ENCODE measurements at regions not wholly inside any gene's neighbourhood (a gene's known extent, or its start where the extent isn't known, plus 50 kb on each side); places are given as distances from the start of the nearest gene placed in this dataset.
"Not testable (repeated sequence)": the region's sequence is repeated elsewhere in the genome, so short reads cannot be mapped to it uniquely, and the experiment has no call there.

DNA sequence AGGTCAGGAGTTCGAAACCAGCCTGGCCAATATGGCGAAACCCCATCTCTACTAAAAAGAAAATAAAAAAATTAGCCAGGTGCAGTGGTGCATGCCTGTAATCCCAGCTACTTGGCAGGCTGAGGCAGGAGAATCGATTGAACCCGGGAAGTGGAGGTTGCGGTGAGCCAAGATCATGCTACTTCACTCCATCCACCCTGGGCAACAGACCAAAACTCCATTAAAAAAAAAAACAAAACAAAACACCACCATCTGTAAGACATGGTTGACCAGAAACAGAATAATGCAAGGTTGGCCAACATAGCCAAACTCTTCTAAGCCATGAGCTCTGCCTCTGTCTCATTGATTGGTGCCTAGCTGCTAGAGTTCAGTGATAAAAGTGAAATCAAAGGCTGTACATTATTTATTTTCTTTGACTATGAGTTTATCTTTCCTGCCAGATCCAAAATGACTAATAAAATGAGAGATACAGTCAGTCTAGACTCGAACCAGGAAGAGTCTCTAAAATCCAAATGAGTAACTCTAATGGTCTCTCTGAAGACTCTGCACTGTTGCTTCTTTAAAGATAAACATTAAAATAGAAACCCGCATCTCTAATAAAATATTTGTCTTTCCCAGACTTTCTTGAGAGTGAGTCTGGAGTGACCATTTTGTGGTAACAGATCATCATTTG, 404.7 kb downstream of the DAD1 start:
- no peak for DNase-seq

DNA sequence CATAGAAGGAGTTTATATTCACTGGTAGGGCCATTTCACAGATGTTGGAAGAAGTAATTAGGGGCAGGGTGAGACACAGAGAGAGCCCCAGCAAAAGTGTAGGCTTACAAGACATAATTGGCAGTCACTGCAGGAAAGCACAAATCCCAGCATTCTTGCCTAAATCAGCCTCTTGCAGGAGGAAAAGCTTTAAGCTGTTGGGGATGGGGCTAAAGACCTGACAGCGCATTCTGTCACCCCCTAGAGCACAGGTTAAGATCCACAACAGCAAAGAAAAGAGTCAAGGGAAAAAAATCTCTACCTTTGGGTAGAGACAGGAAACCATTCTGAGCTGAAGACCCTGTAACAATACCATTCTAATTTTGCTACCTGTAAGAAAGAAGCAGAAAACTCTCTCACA, 409.0 kb downstream of the DAD1 start:
- no peak for DNase-seq

DNA sequence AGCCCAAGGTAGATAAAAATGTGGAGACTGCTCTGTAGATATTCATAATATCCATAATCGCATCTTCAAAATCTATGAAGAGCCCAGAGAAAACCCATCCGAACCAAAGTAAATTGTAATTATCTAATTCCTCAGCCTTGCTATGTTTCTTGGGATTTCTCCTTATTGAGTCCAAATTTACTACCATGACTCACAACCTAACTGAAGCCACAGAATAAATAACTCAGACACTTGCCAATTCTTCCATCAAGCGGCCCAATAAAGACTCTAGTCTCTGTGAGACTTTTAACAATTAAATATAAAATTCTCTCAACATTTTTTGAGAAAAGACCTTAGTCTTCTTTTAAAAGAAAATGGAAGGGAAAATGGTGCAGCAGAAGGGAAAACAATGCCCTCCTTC, 409.8 kb downstream of the DAD1 start:
- DNase-seq = no peak

DNA sequence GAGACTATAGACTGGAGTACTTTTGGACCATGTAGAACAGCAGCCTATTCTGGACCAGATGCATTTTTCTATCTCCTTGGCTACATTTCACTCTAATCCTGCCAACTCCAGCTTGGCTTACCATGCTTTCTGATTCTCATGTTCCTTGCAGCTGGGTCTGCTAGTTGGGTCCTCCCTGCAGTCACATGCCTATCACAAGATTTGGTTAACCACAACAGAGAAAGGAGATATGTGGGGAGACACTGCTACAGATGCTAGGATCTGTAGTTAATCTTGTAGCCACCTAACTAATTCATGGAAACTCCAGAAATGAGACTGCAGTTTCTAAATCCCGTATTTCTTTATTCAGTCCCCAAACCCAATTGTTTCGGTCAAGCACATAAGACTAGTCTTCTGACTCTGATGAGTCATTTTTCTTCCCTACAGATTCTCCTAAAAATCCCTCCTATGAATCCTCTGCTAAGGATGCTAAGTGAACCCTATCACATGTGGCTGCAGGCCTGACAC, 410.6 kb downstream of the DAD1 start:
- DNase-seq = no peak

DNA sequence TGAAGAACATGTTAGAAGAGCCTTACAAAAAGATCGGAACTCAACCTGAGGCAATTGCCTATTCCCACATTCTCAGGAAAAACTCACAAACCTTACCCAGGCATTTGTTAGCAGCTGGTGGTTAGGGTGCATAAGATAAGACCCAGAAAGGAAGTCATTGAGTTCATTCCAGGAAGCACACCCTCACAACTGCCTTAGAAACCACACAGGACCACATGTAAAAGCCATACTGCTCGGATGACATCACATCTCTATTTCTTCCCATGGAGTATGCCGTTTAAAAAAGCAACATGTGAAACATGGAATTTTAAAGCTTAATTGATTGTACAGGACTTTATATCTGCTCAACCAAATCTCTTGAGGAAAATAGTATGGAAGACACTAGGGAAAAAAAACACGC, 411.2 kb downstream of the DAD1 start:
- no peak for DNase-seq

DNA sequence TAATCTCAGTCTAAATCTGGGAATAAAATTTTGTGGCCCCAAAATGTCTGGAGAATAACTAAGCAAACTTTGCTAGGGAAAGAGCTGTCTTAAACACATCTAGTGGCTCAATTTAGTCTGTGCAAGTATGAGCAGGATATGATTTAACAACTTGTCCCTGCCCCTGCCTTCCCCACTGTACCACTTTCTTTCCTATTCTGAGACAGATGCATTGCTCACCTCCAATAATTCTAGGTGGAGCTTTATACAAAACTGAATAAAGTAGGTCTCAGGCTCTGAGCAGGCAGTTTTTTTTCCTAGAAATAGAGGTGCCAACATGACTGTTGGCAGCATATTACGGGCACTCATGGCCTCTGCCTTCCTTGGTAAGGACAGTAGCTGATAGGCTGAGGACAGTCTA, 412.1 kb downstream of the DAD1 start:
- DNase-seq = no peak

DNA sequence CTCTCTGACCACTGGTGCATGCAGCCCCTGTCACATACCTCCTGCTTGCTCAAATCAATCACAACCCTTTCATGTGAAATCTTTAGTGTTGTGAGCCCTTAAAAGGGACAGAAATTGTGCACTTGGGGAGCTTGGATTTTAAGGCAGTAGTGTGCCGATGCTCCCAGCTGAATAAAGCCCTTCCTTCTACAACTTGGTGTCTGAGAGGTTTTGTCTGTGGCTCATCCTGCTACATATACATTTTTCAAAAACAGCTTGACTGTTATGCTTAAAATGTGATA, 413.8 kb downstream of the DAD1 start:
- not testable (repeated sequence) for DNase-seq

DNA sequence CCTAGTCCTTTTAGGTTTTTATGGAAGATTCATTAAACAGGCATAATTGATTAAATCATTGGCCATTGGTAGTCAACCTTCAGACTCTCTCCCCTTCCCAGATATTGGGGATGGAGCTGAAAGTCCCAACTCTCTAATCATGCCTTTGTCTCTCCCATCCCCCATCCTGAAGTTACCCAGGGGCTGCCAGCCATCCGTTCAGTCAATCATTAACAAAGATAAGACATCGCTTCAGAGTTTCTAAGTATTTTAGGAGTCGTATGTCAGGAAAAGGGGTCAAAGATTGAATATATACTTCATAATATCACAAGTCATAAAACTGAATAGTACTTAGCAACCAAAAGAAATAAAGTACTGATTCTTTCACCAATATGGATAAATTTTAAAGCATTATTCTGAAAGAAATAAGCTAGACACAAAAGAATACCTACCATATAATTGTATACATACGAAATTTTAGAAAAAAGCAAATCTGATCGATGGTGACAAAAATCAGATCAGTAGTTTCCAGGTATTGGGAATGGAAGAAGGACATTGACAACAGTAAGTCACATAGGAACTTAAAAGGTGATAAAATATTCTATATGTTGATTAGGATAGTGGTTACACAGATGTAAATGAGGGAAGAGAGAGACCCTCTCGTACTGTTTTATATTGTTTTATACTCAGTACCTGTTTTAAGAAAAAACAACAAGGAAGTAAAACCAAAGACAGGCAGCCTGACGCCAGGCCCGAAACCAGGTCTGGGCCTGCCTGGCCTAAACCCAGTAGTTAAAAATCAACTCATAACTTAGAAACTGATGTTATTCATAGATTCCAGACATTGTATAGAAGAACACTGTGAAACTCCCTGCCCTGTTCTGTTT, 414.4 kb downstream of the DAD1 start:
- no peak for DNase-seq

DNA sequence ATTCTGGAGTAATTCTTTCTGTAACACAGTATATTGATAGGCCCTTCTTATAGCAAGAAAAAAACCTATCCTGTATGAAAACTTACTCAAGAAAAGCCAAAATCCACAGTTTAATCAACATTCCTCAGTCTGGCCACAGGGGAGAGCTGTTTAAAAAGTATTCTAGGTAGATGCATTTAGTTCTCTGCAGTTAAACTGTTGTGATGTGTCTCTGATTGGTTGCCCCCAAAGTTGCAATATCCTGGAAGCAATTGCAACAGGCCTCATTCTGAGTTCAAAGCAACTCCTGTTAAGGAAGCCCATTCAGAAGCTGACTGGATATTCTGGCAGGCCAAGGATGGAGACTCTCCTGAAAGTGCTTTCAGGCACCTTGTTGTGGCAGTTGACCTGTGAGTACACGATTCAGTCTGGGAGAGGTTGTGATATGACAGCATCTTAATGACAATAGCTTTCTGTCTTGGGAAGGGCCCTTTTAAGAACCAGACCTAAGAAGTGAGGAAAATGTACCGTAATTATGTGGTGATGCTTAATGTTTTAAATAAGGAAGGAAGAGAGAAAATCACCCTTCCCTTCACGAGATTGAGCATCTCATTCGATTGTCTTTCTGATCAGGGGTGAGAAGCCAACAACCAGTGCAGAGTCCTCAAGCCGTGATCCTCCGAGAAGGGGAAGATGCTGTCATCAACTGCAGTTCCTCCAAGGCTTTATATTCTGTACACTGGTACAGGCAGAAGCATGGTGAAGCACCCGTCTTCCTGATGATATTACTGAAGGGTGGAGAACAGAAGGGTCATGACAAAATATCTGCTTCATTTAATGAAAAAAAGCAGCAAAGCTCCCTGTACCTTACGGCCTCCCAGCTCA, 420.7 kb downstream of the DAD1 start:
- no peak for DNase-seq

DNA sequence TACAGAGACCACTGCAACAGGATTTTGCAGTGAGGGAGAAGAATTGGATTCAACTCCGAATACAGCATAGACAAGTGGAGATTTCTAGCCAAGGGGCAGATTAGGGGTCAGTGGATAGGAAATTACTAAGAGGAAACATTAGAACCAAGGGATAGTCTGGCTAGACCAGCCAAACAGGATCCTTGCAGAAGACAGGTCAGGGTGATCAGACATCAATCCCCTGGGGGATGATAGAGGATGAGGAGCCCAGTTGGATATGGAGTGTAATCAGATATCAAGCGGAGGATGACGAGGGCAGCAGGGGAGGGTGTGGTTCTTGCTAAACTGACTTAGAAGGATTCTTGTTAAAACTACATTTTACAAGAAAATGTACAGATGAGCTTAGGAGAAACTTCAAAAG, 424.4 kb downstream of the DAD1 start:
- DNase-seq = no peak

DNA sequence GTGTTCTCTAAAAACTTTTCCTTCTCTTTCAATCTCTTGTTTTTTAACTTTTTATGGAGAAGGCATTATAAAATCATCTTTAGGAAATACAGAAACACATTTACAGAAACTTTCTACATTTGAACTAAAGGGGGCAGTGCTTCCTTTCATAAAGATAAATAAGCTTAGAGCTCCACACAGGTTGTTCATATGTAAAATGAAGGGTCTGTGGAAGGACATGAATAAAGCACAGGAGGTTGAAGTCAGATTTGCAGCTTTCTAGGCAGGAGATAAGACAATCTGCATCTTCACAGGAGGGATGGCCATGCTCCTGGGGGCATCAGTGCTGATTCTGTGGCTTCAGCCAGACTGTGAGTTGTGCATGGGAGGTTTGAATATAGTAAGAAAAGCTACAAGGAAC, 426.0 kb downstream of the DAD1 start:
- no peak for DNase-seq

DNA sequence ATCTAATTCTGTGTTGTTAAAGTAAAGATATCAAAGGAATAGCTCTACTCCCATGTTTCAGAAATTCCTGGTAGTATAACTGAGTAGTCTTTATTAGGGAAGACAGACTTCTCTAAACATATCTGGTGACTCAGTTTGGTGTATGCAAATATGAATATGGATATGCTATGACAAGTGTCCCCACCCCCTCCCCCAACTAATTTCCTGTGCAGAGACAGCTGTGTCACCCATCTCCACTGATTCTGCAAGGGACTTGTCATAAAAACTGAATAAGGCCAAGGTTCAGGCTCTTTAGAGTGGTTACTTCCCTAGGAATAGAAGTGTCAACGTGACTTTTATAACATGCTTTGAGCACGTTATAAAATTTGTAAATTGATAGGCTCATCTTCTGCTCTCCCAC, 429.1 kb downstream of the DAD1 start:
- DNase-seq = no peak

DNA sequence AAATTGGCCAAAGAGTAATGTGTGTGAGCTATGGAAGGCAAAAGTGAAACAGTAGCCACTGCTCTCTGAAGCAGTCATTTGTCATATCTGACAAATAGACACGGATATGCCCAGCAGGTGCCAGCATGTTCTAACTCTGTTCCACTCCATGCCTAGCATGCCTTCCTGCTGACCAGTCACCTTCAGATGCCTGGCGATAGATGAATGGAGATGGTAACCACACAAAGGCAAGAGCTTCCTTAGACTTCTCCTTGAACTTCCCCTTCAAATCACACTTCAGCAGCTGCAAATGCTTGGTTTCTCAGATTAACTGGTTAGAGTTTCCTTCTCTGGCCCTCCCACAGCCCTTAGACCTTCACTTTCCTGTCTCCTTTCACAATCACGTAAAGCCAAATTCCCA, 429.9 kb downstream of the DAD1 start:
- DNase-seq = no peak

DNA sequence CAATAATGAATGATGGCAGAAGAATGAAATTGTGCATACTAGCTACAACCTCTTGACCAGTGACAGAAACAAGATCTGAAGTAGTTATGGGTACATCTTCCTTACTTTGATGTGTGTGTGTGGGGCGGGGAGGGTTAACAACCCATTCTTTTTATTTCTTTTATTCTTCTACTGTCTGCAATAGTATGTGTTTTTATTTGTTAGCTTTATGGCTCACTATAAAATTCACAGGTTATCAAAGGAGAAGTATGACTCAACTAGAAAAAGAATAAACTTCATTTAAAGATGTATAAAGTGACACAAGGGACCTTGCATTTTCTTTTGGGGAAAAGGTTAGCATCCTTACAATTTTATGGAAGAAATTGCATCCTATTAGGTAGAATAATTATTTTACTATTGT, 430.5 kb downstream of the DAD1 start:
- DNase-seq = no peak

DNA sequence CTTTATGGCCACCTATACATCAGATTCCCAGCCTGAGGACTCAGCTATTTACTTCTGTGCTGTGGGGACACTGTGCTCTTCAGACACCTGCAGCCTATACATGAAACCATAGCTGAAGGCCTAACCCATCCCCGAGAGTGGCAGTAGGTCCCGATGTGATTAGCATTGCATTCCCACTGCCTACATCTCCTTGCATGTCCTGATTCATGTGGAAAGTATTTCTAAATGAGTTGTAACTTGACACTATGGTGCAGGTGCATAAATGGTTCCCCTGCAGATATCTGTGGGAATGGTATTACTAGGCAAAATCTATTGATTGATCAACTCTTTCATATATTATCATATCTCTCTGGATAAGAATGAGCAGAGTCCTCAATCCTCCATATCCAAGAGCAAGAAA, 433.5 kb downstream of the DAD1 start:
- no peak for DNase-seq

DNA sequence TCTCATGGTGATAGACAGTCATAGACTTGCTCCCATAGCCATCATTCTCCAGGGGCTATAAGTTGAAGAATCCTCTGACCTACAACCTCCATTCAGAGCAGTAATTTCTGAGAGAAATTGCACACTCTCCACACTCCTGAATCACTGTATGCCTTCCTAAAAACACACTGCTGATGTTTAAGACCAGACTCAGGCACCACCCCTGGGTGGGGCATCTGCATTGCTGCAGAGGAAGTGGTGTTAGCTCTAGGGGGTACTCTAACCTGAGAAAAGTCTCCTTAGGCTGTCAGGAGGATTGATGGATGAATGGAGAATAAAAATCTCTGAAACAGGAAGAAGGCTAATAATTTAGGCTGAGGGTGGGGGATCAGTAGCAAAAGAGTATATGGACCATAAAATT, 436.1 kb downstream of the DAD1 start:
- no peak for DNase-seq

DNA sequence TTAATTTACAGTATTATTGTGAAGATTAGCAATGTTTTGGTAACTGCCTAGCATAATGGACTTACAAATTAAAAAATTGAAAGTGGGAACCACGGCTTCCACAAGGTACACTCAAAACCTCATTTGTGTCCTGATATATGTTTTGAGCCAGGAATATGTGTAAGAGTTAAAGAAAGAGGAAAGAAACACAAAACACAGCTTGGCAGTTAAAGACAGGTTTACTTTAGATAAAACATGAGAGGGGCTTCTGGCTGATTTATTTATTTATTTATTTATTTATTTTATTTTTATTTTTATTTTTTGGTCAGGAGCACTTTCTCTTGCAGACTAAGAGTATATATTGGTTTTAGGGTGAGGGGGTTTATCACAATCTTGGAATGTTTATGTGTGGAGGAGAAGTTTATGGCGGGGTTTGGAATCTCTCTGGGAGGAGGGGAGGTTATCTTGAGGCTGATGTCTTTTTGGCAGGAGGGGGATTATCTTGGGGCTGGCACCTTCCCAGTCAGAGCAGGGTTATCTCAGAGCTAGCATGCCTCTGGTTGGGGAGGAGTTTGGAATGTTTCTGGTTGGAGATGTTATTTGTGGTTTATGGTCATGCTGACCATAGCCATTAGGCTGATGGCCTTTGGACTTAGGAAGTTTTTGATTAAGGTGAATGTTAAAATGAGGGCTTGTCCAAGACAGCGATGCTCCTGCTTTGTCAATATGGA, 436.7 kb downstream of the DAD1 start:
- no peak for DNase-seq

DNA sequence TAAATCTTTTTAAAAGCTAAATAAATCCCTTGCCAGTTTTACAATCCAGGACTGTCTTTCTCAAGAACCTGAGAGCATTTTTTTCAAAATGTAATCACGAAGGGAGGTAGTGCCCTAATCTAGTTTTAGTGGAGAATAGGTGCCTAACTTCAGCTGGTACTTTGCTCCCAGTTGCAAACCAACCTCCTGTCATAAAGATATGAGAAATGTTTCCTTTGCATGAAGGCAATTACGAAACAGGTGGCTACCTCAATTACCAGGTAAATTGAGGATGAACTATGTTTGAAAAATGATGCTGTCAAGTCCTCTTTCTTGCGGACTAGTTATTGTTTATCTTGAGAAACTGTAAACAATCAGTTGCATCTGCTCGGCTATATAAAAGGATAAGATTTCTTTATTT, 437.9 kb downstream of the DAD1 start:
- DNase-seq = no peak

DNA sequence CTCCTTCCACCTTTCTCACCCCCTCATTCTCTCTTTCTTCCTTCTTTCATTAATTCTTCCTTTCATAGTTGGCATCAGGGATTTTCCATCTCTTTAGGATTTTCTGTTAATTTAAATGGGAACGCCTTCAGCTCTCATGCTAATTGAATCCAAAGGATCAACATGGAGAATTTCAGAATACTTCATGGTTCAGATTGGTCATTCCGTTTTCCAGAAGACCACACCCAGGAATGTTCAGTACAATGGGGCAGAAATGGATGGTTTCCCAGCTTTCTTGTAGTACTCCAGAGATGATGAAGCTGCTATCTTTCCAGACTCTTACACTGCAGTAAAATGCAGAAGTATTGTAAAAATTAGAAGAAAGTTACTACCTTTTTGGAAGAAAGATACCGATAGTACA, 440.0 kb downstream of the DAD1 start:
- DNase-seq = no peak

DNA sequence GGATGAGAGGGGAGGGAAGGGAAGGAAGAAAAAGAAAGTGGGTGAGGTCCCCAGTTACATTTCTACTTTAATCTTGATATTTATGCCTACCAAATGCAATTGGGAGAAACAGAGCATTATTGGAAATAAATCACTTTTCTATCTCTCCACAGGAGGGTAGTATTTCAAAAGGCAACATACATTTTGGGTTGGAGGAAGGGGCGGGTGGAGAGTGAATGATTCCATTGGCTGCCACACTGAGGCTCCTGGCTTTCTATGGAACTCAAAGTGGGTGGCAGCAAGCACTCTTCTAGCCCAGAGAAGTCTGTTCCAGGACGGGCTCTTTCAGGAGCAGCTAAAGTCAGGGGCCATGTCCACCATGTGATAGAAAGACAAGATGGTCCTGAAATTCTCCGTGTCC, 441.3 kb downstream of the DAD1 start:
- DNase-seq = no peak

DNA sequence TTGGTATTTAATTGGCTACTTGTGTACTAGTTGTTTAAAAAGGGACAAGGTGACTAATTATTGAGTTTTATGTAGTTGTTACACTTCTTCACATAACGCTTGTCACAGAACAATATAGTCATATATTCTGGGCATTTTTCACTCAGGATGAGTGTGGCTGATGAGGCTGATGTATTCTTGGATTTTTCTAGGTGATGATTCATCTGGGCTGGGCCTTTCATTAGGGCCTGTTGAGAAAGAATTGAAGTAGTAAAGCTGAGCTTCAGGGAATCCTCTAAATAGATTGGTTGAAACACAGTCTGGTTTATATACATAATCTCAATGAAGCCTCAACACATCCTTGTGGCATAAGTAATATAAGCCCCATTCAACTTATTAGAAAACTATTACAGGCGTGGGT, 445.7 kb downstream of the DAD1 start:
- no peak for DNase-seq

DNA sequence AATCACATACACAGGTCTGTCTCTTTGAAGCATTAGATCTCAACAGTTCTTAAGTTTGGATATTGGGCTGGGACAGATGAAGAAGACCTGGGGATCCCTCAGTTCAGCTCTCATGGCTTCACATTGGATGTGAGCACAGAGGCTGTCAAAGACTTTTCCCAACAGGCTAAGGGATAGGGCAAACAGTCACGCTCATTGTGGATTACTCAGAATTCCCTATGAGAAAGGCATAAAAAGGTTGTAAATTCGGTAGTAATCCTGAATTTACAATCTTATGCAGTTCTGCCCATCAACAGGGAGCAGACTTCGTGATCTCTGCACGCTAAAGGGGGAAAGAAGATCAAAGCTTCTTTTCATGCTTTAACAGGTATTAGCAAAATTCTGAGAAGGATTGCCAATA, 448.4 kb downstream of the DAD1 start:
- no peak for DNase-seq

Measured in T1000 (cell line).